ENCODE measurements at regions not wholly inside any gene's neighbourhood (a gene's known extent, or its start where the extent isn't known, plus 50 kb on each side); places are given as distances from the start of the nearest gene placed in this dataset.

GRCh38 chr10:44197646-44198045 is 187.3 kb downstream of the CXCL12 start:
- TF ChIP-seq POLR2A (IDR thresholded peaks at IDR 0.05; ENCODE audit: low read depth): no peak
- no peak for TF ChIP-seq CTCF (IDR thresholded peaks at IDR 0.05)
- no peak for TF ChIP-seq EP300 (IDR thresholded peaks at IDR 0.05)
- no peak for TF ChIP-seq POLR2AphosphoS5 (IDR thresholded peaks at IDR 0.05)
